CD1c-positive myeloid dendritic cell (primary cell): ENCODE measurements at regions not wholly inside any gene's neighbourhood (a gene's known extent, or its start where the extent isn't known, plus 50 kb on each side); places are given as distances from the start of the nearest gene placed in this dataset.
"Not testable (repeated sequence)": the region's sequence is repeated elsewhere in the genome, so short reads cannot be mapped to it uniquely, and the experiment has no call there.

Source experiments
- DNase-seq: peaks from one replicate; pipeline ENCODE4 v3.0.0-alpha.2; 2016; ENCODE audit errors: extremely low spot score

DNA sequence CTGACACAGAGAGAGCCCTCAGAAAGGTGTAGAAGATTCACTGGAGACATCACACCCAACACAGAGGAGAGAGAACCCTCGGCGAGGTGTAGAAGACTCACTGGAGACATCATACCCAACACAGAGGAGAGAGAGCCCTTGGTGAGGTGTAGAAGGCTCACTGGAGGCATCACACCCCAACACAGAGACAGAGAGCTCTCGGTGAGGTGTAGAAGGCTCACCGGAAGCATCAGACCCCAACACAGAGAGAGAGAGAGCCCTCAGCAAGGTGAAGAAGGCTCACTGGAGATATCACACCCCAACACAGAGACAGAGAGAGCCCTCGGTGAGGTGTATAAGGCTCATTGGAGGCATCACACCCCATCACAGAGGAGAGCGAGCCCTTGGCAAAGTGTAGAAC is 826.5 kb downstream of the UQCRFS1 start:
- DNase-seq: no peak

DNA sequence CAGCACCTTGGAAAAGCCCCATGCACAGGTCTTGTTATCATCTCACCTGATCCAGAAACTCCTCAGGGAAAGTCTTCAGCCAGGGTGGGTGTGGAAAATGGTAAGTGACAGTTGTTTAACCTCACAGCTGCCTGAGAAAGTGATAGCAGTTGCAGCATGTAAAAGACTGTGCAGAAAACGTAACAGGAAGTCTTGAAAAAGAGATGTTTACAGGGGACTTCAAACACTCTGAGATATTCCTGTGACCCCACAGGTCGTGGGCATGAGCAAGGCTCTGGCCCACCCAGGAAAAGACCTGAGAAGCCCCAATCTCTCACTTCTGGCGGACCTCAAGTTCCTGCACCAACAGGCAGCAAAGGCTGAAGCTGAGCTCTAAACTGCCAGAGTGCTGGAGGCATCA is 826.9 kb downstream of the UQCRFS1 start:
- no peak for DNase-seq

DNA sequence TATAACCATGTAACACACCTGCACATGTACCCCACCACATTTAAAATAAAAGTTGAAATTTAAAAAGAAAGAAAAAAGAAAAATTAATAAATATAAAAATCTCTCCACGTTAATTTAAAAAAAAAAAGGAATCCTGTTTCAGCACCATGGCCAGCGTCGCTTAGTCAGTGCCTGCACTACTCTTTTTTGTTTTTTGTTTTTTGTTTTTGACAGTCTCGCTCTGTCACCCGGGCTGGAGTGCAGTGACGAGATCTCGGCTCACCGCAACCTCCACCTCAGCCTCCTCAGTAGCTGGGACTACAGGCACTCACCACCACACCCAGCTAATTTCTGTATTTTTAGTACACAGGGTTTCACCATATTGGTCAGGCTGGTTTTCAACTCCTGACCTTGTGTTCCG is 835.9 kb downstream of the UQCRFS1 start:
- no peak for DNase-seq

DNA sequence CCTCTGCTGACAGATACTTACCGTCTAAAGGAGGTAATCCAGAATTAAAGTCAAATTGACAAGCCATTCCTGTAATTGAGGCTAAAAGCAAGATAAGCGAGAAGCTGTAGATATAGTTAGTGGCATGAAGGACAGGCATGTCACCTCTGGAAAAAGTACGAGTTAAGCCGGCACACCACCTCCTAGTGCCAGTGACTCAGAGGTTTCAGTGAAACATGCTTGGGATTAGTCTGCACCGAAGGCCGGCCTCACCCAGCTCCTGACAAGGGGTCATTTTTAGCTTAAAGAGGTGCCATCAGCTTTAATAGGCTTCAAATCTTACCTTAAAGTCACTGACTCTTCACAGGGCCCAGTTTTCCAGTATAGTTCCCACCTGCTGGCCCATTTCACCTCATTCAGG is 838.0 kb downstream of the UQCRFS1 start:
- DNase-seq: no peak

DNA sequence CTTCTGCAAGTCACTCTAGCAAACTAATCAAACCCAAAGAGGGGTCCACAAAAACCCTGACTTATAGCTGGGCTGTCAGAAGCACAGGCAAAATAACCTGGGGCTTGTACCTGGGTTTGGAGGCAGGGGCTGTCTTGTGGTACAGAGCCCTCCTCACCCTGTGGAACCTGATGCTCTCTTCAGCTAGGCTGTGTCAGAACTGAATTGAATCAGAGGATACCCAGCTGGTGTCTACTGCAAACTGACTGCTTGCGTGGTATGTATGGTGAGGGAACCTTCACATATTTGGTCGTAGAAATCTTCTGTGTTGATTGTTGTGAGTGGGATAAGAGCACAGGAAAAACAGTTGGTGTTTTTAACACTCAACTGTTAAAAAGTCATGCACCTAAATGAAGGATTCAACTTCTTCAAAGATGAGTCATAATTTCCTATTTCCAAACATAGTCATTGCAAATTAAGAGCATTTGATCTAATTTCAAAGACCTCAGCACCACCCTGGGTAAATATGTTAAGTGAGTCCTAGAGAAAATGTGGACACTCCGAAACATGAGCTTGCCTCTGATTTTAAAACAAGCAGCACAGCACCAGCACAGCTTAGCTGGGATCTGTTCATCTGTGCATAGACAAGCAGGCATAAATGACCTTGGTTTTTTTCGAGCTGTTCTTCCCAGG is 840.2 kb downstream of the UQCRFS1 start:
- no peak for DNase-seq

DNA sequence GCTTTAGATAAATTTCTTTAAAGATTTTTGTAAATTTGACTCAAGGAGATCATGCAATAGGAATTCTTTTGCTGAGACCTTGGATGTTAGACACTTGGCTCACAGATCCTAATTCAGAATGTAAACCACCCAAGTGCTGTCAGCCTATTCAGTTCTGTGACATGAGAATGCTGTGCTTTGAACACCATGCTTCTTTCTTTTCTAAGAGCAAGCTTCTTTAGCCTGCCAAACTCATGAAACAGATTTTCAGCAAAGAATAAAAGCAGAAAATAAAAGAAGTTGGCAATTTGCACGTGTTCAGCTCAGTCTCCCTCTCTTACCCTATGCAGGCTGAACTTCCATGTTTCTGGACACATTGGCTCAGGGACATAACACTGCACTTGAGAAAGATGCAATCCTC is 845.8 kb downstream of the UQCRFS1 start:
- no peak for DNase-seq

DNA sequence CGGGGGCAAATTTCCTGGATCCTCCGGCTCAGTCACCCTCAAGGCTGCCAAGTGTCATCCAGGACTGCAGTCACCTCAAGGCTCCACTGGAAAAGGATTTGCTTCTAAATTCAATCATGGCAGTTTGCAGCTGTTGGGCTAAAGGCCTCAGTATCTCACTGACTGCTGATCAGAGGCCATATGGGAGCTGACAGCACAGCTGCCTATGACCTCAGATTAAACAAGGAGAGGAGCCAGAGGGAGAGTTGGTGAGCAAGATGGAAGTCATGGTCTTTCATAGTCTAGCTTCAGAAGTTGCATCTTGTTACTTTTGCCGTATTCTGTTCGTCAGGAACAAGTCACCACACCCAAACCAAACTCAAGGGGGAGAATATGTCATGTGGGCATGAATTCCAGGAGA is 849.7 kb downstream of the UQCRFS1 start:
- DNase-seq: no peak

DNA sequence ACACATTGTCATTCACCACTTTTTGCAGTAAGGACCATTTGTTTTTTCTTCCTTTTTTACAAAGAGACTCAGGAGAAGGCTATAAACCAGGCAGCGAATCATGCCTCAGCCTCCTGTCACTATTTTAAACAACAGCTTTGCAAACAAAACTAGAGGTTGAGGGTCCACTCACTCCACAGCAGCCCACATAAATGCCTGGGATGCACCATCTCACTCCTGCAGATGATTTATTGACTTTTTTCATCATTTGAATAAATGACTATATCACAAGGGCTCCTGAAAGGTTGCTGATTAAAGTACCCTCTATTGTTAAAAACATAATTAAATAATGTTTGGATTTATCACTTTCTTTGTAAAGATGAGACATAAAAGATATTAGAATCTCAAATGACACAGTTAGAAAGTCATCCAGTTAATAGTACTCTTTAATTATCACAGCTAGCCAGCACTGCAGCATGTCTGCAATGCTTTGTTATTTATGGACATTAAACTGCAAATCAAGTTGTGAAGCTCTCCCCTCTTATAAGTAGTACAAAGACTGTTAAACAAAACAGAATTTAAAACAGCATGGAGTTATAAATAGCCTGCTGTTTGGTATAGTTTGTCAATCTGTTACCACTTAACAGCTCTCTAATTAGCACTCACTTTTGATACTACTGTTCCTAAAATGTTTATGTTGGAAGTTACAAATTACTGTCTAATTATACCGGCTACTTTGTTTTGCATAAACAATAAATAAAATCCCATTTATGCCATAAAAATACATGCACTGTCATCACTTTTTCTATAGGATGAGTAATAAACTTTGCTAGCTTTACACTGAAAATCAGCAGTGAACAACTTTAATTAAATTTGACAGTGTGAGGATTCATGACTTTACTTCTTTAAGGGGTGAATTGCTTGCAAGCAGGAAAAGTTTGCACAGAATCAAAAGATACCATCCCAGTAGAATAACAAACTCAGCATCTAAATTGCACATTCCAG is 853.2 kb downstream of the UQCRFS1 start:
- DNase-seq: no peak

DNA sequence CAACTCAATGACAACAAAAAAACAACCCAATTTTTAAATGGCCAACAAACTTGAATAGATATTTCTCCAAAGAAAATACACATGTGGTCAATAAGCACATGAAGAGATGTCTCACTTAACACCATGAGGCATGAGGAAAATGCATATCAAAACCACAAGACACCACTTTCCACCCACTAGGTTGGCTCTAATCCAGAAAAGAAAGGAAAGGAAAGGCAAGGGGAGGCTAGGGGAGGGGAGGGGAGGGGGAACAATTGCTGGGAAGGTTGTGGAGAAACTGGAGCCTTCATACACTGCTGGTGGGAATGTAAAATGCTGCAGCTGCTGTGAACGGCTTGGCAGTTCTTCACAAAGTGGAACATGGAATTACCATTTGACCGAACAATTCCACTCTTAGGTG is 854.3 kb downstream of the UQCRFS1 start:
- DNase-seq: no peak

DNA sequence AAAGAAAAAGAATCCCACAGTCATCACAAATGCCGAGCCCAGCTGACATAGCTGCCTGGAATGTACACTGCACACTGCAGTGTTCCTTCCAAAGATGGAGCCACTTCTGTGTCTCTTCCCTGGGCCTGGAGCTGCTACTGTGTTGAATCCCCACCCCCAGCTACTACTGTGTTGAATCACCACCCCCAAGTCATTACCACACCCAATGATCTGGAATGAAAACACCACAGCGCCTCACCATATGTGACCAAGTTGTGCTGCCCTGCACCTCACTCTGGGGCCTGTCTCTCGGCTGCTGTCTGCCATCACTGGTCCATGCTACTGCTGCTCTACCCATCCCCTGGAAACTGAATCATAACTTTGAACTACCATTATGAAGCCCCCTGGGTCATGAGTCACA is 861.2 kb downstream of the UQCRFS1 start:
- no peak for DNase-seq

DNA sequence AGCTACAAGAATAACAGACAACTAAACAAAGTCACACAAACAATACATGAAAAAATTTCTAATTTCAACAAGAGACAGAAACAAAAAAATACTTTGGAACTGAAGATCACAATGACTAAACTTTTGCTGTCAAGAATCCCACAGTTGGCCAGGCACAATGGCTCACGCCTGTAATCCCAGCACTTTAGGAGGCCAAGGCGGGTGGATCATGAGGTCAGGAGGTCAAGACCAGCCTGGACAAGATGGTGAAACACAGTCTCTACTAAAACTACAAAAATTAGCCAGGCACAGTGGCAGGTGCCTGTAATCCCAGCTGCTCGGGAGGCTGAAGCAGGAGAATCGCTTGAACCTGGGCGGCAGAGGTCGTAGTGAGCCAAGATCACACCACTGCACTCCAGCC is 861.6 kb downstream of the UQCRFS1 start:
- DNase-seq: not testable (repeated sequence)

DNA sequence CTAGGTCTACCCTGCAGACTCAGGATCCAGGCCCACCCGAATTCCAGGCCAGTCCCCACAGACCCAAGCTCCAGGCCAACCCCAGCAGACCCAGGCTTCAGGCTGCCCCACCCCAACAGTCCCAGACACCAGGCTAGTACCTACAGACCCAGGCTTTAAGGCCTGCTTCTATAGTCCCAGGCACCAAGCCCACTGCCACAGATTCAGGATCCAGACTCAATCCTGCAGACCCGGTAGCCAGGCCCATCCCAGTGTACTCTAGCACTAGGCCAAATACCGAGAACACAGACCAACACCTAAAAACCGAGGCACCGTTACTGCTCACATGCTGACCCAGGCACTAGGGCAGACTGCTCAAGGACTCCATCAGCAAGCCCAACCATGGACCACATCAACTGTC is 862.3 kb downstream of the UQCRFS1 start:
- no peak for DNase-seq

DNA sequence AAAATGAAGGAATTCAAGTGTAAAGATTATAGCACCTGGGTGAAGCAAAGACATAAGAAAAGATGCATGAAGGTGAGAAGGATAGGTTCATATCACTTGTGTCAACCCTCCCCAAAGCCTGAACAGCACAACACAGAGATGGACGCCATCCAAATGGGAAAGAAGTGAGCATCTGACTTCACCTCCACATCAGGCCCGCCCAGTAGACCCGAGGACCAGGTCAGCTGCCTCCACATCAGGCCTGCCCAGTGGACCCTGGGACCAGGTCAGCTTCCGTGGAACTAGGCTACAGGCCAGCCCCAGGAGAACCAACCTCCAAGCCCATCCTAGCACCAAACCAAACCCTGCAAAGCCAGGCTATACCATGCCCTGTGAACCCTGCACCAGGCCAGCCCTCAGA is 862.9 kb downstream of the UQCRFS1 start:
- DNase-seq: no peak

DNA sequence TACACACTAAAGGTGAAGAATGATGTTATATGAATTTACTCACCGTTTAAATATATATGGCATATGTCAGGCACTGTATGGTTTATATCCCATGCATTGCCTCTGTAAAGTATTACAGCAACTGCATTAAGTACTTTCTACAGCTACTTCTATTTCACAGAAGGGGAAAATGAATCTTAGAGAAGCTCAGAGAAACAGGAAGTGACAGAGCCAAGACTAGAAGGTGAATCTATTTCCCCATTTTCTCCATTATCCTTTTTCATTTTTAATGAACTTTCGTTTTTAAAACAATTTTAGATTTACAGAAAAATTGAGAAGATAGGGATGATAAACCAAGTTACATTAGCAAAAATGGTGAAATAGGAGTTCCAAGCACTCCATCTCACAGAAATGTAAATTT is 863.3 kb downstream of the UQCRFS1 start:
- no peak for DNase-seq

DNA sequence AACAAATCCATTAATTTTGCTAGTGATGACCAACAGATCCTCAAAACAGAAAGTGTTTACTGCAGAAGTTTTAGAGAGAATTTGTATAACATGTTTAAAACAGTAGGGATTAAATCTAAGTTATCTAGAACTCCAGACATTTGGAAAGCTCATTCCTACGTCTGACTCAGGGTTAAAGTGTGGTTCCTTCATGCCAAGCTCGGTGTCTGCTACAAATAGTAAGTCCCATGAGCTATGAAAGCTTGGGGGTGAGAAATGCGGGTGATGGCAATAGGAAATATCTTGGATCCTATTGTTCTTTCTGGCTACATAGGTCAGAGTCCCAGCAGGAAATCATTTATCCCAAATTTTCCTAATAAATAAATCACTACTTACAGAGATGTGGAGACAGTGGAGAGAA is 867.1 kb downstream of the UQCRFS1 start:
- DNase-seq: no peak

DNA sequence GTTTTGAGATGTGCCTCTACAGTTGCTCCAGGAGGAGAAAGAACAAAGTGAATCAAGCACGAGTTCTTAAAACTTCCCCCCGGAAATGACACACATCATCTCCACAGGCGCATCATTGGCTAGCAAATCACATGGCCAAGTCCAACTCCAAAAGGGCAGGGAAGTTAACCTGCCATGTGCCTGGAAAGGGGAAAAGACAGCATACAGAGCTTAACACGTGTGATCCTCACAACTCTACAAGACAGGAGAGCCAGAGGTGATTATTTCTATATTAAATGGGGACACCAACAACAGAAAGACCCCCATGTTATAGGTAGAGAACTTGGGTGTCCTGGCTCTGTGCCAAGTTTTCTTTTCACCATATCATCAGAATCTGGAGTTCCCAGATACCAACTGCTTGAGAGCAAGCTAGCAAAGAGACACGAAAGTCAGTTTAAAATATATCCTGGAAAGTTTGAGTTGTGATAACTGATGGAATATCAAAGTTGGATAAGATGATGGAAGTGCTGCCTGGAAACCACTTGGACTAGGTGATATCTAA is 871.1 kb downstream of the UQCRFS1 start:
- no peak for DNase-seq

DNA sequence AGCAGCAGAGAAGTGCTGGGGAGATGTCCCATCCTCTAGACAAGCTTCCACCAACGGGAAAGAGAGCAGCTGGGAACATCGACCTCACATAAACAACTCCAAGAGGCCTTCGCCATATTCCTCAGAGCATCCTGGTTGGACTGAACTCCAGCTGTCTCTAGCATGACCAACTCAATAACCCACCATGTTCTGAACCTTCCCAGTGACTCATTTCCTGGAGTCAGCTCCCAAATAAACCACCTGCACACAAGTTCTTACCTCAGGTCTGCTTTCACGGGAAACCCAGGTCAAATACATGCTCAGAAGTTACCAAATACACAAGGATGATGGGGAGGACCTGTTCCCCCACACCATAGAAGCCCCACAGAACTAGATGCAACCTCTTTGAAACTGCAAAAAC is 878.5 kb downstream of the UQCRFS1 start:
- DNase-seq: no peak

DNA sequence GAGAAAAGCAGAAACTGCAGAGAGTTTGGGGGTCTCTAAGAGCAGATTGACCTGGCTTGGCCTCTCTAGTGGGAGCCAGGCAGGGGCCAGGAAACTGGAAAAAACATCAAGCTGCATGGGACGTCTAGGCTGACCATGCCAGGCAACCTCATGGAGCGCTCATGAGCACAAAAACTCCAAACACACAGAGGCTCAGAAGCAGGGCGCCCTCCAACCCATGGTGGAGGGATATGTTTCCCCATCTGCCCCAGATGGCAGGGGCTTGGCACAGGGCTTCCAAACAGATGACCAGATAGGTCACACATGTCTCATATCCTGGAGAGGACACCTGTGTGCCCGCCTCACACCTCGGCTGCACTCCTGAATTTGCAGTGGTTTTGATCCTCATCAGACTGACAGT is 879.0 kb downstream of the UQCRFS1 start:
- DNase-seq: no peak

DNA sequence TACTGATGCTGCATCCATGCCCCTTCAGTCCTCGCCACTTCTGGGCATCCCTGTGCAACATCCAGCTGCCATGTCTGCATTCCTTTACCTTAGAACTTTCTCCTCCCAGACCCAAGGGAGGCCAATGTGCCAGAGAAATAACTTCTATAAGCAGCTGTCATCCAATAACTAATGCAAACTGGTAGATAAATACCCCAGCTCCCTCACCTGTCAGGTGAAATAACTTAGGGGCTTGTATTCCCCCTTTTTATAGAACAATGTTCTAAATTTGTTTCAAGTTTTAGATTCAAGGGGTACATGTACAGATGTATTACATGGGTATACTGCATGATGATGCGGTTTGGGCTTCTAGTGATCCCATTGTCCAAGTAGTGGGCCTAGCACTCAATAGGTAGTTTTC is 880.1 kb downstream of the UQCRFS1 start:
- no peak for DNase-seq

DNA sequence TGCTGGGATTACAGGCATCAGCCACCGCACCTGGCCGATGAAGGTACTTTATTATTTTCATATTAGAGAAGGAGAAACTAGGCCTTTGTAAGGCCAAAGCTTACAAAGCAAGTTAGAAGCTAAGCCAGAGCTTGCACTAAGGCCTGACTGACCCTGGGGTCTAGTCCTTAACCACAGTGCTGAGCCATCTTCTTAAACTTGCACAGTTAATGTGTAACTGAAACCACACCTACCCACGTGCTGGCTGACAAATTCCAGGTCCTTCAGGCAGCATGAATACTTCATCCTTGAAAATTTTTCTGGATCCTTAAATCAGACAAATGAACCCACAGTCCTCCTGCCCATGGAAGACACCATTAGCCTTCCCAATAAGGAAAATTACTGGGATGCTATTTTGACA is 880.6 kb downstream of the UQCRFS1 start:
- DNase-seq: no peak

DNA sequence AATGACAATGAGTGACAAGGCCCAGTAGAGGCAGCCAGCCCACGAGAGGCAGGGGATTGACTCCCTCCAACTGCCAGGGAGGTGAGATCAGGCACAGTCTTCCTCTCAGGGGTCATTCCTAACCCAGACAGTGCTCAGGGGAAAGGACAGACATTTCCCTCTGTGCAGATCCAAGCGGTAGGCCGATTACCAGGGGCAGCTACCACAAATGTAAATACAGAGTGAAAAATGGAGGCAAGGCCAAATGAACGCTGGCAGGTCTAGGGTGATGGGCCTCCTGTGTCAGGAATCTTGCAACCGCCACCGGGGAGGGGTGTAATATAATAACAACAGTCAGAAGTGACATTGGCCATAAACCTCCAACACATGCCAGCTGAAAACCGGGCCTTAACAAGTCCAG is 881.4 kb downstream of the UQCRFS1 start:
- no peak for DNase-seq

DNA sequence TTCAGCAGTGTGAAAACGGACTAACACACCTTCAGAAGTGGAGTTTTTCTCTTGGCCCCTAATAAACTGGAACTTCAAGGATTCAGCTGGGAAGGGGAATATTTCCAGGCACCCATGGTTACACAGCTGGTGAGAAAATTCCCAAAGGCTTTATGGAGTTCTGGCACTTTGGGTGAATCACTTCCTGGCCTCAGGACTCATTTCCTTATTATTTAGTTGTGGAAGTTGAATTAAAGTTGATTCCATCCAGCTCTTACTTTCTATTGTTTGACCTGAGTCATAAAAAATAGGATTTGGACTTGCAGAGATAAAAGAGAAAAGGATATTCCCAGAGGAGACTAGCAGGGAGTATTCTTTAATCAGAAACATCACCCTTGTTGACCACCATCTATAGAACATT is 882.1 kb downstream of the UQCRFS1 start:
- no peak for DNase-seq

DNA sequence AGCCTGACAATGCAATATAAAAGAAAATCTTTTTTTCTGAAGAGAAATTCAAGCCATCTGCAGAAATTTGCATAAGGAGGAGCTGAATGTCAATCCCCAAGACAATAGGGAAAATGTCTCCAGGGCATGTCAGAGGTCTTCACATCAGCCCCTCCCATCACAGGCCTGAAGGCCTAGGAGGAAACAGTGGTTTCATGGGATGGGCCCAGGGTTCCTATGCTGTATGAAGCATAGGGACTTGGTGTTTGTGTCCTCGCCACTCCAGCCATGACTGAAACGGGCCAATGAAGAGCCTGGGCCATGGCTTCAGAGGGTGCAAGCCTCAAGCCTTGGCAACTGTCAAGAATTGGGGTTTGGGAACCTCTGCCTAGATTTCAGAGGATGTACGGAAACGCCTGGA is 883.5 kb downstream of the UQCRFS1 start:
- no peak for DNase-seq
